MCF 10A (cell line): ENCODE measurements at regions not wholly inside any gene's neighbourhood (a gene's known extent, or its start where the extent isn't known, plus 50 kb on each side); places are given as distances from the start of the nearest gene placed in this dataset.

Source experiments
- BruUV-seq: library from RNA; stranded (reverse); fragments of 400-500 nt; replicated peaks from 2 replicates; lab custom pipeline; 2021; lab: Mats Ljungman, UMichigan
- CTCF ChIA-PET: fragments of 300-600 bp; sonication (Branson Sonifier 250); formaldehyde crosslinking; extraction: SDS; loops from one replicate; lab custom pipeline; 2021; ENCODE audit warnings: antibody characterized with exemption, inconsistent platforms; lab: Yijun Ruan, JAX
- POLR2A ChIA-PET: fragments of 300-600, 350-650 bp; sonication (Branson Sonifier 250); formaldehyde crosslinking; extraction: SDS; loops from one replicate; lab custom pipeline; 2020; ENCODE audit warnings: antibody characterized with exemption, inconsistent platforms; lab: Yijun Ruan, JAX
- DNase-seq: peaks from one replicate; pipeline ENCODE4 v3.0.0-alpha.2; 2018; ENCODE audit not compliant: unreplicated experiment
- H3K27ac Mint-ChIP-seq: one replicate; pipeline ENCODE4 v1.8.0; 2022; ENCODE audit warnings: mild to moderate bottlenecking, low read depth, mixed read lengths; ENCODE audit not compliant: unreplicated experiment
- H3K27me3 Mint-ChIP-seq: one replicate; pipeline ENCODE4 v1.8.0; 2022; ENCODE audit warnings: mixed read lengths; ENCODE audit not compliant: insufficient read depth, unreplicated experiment
- H3K36me3 Mint-ChIP-seq: one replicate; pipeline ENCODE4 v1.8.0; 2022; ENCODE audit warnings: mild to moderate bottlenecking, moderate library complexity, mixed read lengths; ENCODE audit not compliant: insufficient read depth, unreplicated experiment
- H3K4me1 Mint-ChIP-seq: one replicate; pipeline ENCODE4 v1.8.0; 2022; ENCODE audit warnings: mixed read lengths; ENCODE audit not compliant: insufficient read depth, unreplicated experiment
- H3K4me3 Mint-ChIP-seq: one replicate; pipeline ENCODE4 v1.8.0; 2022; ENCODE audit warnings: mild to moderate bottlenecking, moderate library complexity, mixed read lengths; ENCODE audit not compliant: unreplicated experiment
- H3K9me3 Mint-ChIP-seq: one replicate; pipeline ENCODE4 v1.8.0; 2022; ENCODE audit warnings: mixed read lengths; ENCODE audit not compliant: unreplicated experiment
- CTCF ChIP-seq: fragments of 200-600 bp; IDR thresholded peaks from one replicate; pipeline ENCODE4 v1.8.0; 2022; ENCODE audit warnings: antibody characterized with exemption, mild to moderate bottlenecking; ENCODE audit not compliant: unreplicated experiment
- intact Hi-C: fragments of 100-400 bp; cut with micrococcal nuclease; formaldehyde crosslinking; loops from 2 replicates; pipeline ENCODE4 v1.14.1; 2022

- Mint-ChIP-seq H3K9me3 (peaks cover 4% of the 10 kb centered on the region), H3K27me3 (peaks cover 33% of the 10 kb centered on the region), H3K27ac (no peak overlapping the region), H3K36me3 (no peaks in the 10 kb centered on the region), H3K4me3 (no peak overlapping the region), H3K4me1 (no peaks in the 10 kb centered on the region)
- no TSS peak for BruUV-seq
- intact Hi-C loops: no loop called here
- DNase-seq: no peak
- no peak for TF ChIP-seq CTCF
- ChIA-PET CTCF (no interaction called here), POLR2A (no interaction called here)
Observed at GRCh38 chr18:32884543-32884942, 111.7 kb upstream of the KLHL14 start.

- no peaks in the 10 kb centered on the region for H3K36me3 Mint-ChIP-seq
- DNase-seq: no peak
- intact Hi-C loops: no loop called here
- BruUV-seq: no TSS peak
- ChIA-PET CTCF (interaction anchor here (0.9 kb wide), 1 partner anchor 1780 kb away, joined by 3 read pairs; no protein-coding TSS in a partner anchor), POLR2A (no interaction called here)
- peaks cover 68% of the 10 kb centered on the region for H3K27me3 Mint-ChIP-seq
- H3K27ac Mint-ChIP-seq: no peak overlapping the region
- no peak overlapping the region for H3K4me3 Mint-ChIP-seq
- H3K4me1 Mint-ChIP-seq: no peaks in the 10 kb centered on the region
- TF ChIP-seq CTCF: no peak
- peaks cover 11% of the 10 kb centered on the region for H3K9me3 Mint-ChIP-seq
Observed at GRCh38 chr18:32881009-32881408, 108.2 kb upstream of the KLHL14 start.

- no peak for DNase-seq
- intact Hi-C loops: no loop called here
- no peak overlapping the region for H3K4me3 Mint-ChIP-seq
- POLR2A ChIA-PET: interaction anchor here (0.7 kb wide), 1 partner anchor 51 kb away, joined by 3 read pairs; no protein-coding TSS in a partner anchor
- no peak overlapping the region for H3K27ac Mint-ChIP-seq
- H3K36me3 Mint-ChIP-seq: no peaks in the 10 kb centered on the region
- peaks cover 82% of the 10 kb centered on the region for H3K27me3 Mint-ChIP-seq
- no peaks in the 10 kb centered on the region for H3K4me1 Mint-ChIP-seq
- no TSS peak for BruUV-seq
- peaks cover 11% of the 10 kb centered on the region for H3K9me3 Mint-ChIP-seq
- no peak for TF ChIP-seq CTCF
- CTCF ChIA-PET: interaction anchor here (0.8 kb wide), 1 partner anchor 35 kb away, joined by 3 read pairs; no protein-coding TSS in a partner anchor
Observed at GRCh38 chr18:32879497-32879896, 106.7 kb upstream of the KLHL14 start.

- no peaks in the 10 kb centered on the region for H3K36me3 Mint-ChIP-seq
- H3K27ac Mint-ChIP-seq: no peak overlapping the region
- CTCF ChIA-PET: interaction anchor here (0.6 to 0.8 kb wide), 2 partner anchors 31 to 36 kb away, joined by 3 read pairs; no protein-coding TSS in a partner anchor
- DNase-seq: no peak
- no TSS peak for BruUV-seq
- H3K27me3 Mint-ChIP-seq: peaks cover 91% of the 10 kb centered on the region
- TF ChIP-seq CTCF: no peak
- intact Hi-C loops: no loop called here
- H3K4me1 Mint-ChIP-seq: no peaks in the 10 kb centered on the region
- peaks cover 11% of the 10 kb centered on the region for H3K9me3 Mint-ChIP-seq
- POLR2A ChIA-PET: no interaction called here
- H3K4me3 Mint-ChIP-seq: no peak overlapping the region
Observed at GRCh38 chr18:32878436-32878835, 105.6 kb upstream of the KLHL14 start.
